ENCODE measurements at regions not wholly inside any gene's neighbourhood (a gene's known extent, or its start where the extent isn't known, plus 50 kb on each side); places are given as distances from the start of the nearest gene placed in this dataset.

- TF ChIP-seq CTCF (IDR thresholded peaks at IDR 0.05; ENCODE audit: low read length) = no peak
- no peak for TF ChIP-seq EZH2 (IDR thresholded peaks at IDR 0.05; ENCODE audit: borderline replicate concordance, low read length)
Observed at GRCh38 chr1:22281521-22282363, 138.8 kb upstream of the WNT4 start.

Data from OCI-LY1 (cell line).